KBM-7 (cell line): ENCODE measurements at regions not wholly inside any gene's neighbourhood (a gene's known extent, or its start where the extent isn't known, plus 50 kb on each side); places are given as distances from the start of the nearest gene placed in this dataset.
A peak's percentile ranks its signal among the peaks of the same experiment; 100 is the strongest.

Experiments
- DNase-seq: peaks from one replicate; pipeline ENCODE4 v3.0.0-alpha.2; 2015
- in situ Hi-C: fragments of 300-500 bp; cut with MboI; formaldehyde crosslinking; loops from 2 replicates; pipeline ENCODE4 v1.14.3; 2020; ENCODE audit warnings: low sequenced_read_pairs, low pct_unique_long_range_greater_than_20kb, mixed read lengths

- no peak for DNase-seq
- in situ Hi-C loops, result no loop called here
Measured at GRCh38 chr3:30493911-30494311, 112.5 kb upstream of the TGFBR2 start.

DNA sequence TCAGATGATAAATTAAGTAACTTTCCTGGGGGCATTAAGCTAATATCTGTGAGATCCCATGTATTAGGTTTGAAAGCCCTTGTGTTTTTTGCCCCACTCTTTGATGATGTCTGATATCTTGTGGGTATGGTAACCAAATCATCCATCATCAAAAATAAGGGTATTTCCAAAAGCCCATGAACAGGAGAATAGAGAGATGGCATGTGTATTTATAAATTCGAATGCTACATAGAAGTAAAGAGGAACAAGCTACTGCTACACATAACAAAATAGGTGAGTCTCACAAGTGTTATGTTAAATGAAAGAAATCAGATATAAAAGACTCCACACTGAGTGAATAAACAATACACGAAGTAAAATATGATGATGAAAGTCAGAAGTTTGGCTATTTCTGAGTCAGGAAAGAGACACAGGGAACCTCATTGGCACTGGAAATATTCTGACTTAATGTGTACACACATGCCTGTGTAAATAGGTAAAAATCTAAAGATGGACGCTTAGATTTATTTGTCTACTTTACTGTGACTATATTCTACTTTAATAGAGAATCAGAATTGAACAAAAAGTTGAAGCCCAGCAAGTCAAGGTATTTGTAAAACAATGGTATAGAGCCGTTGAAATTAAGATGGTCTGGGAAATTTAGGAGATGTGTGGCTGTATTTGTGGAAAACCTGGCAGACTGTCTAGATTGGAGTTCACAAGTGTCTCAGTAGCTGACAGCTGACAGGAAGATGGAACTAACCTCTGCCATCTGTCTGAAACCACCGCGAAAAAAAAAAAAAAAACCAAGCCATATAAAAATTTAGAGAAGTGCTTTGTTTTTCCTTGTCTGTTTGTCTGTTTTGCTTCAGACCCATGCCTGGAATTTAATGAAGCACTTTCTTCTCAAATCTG, 111.0 kb upstream of the TGFBR2 start:
- in situ Hi-C loops, result no loop called here
- DNase-seq, result peak; percentile 71

GRCh38 chr3:30496066-30496966, 110.1 kb upstream of the TGFBR2 start:
- no peak for DNase-seq
- in situ Hi-C loops, result no loop called here

- in situ Hi-C loops, result no loop called here
- no peak for DNase-seq
Measured at GRCh38 chr3:30498587-30498967, 107.8 kb upstream of the TGFBR2 start.

DNA sequence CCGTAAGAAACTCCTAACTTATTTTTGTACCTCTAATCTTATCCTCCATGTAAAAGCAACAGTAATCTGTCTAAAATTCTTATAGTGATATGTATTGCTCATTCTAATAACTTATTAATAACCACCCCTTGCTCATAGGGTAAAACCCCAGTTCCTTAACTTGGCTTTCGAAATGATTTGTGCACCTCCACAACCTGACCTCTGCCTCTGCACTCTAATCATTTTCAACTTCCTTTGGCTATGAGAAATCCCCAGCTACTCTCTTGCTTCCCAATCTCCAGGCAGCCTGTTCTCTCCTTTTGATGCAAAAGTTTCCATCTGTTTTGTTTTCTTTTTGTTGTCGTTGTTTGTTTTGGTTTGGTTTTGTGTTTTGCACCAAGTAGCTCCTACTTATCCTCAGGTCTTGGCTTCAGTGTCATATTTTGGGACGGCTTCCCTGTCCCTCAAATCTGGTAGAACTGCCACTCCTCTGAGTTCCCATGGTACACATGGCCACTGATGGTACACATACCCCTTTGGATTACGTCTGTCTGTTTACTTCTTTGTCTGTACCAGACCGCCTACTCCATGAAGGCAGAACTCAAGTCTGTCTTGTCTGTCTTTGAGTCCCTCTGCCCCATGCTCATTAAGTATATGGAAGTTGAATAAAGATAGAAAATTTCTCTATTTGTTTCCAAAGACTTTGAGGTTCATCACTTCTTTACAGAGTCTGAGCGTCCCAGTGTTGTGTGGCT, 105.6 kb upstream of the TGFBR2 start:
- in situ Hi-C loops, result no loop called here
- no peak for DNase-seq

DNA sequence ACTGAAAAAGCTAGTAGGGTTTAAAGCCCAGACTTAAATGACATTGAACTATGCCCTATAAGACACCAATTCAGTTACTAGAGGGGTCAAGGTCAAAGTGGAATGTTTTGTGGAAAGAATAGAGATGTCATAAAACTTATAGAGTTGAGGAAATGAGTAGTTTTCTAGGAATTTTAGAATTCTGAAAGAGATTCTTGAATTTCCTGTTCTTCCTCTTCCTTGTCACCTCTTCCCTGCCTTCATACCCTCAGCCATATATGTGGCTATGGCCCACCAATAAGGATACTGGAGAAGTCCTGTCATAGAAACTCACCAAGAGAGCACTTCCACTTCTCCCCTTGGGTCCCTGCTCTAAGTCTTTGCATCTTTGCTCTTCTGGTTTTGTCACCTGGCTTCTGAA, 104.9 kb upstream of the TGFBR2 start:
- no peak for DNase-seq
- in situ Hi-C loops, result no loop called here

DNA sequence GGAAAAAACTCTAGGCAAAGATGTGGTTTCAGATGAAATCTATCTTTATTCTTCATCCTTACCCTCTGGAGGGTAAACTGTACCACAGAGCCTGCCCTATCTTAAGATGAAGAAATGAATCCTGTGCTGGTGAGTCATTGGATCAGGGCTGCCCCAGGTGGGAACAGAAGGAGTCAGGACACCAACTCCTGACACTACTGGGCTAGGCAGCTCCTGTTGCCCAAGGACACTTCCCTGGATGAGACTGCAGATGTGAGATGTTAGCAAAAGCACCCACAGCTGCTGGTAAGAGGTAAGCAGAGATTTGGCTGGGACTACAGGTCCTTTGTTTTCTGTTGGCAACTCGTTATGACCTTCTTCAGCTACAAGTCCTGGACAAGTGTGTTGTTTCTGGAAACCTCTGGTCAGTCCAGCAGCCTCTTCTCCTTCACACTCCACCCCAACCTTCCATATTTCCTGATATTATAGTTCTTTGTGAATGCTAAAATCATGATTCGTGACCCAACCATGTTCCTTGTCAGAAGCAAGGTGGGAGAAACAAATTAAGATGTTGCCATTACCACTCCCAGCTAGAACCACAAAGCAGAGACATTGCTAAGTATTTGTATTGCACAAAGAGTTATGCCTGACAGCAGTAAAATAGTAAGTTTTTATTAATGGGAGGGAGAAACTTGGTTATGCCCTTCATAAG, 104.2 kb upstream of the TGFBR2 start:
- in situ Hi-C loops, result no loop called here
- DNase-seq, result no peak

DNA sequence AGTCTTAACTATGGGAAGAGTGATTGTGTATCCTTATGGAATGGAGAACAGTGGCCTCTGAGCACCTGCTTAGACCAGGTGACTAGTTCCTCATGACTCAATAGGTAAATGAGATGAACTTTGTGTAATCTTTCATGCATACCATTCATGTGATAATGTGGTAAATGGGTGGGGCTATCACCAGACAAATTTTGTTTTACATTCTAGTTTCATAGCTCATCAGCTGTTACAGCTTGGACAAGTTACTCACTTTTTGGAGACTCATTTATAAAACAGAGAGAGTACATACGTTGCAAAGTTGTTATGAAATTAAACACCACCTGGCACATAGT, 103.7 kb upstream of the TGFBR2 start:
- in situ Hi-C loops, result no loop called here
- DNase-seq, result no peak

DNA sequence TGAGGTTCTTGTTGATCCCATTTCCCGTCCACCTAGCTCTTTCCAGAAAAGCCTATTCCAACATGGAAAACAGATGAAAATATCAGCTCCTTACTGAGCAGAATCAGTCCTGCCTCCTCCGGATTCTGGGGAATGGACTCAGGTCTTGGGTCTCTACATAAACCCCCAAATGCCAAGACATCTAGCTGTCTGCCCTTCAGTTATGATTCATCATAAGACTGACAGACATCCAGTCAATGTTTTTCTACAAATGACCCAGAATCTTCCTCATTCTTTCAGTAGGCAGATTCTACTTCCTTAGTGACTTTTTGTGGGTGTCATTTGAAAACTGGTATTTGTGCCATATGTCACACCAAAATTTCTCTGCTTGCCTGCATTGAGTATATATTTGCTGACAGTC, 103.0 kb upstream of the TGFBR2 start:
- no peak for DNase-seq
- in situ Hi-C loops, result no loop called here

DNA sequence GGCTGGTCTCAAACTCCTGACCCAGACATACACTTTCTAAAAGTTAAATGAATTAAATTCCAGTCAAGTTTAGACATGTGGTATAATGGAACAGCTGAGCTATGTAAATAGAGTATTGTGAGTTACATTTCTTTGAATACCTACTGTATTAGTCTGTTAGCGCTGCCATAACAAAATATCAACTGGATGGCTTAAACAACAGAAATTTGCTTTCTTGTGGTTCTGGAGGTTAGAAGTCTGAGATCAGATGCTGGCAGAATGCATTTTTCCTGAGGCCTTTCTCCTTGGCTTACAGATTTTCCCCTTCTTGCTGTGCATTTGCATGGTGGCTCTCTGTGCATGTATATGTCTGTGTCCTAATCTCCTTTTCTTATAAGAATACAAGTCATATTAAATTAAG, 101.5 kb upstream of the TGFBR2 start:
- no peak for DNase-seq
- in situ Hi-C loops, result no loop called here

DNA sequence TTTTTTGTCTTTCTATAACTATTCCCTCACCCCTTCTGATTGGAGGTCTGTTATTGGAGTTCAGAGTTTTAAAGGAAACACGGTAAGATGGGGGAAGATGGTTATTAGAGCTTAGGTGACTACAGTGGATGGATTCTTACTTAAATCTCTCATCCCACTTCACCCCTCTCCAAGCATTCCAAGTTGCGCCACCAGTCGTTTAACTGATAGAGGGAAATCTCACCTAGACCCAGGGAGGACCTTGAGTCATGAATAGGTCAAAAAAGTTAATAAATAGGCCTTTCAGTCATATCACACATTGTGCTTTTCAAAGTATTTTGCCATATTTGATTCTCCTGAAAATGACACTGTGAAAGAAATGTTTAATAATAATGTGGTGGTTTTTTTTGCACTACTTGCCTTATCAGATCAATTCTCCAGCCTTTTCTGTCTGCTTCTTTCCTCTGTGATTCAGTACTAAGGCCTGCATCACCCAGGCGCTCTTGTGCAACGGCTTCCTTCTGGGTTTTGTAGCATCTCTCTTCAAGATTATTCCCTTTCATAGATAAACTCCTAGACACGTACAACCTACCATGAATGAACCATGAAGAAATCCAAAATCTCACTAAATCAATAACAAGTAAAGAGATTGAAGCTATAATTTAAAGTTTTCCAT, 100.4 kb upstream of the TGFBR2 start:
- in situ Hi-C loops, result no loop called here
- no peak for DNase-seq

- in situ Hi-C loops, result no loop called here
- no peak for DNase-seq
Measured at GRCh38 chr3:30508339-30508738, 98.1 kb upstream of the TGFBR2 start.

DNA sequence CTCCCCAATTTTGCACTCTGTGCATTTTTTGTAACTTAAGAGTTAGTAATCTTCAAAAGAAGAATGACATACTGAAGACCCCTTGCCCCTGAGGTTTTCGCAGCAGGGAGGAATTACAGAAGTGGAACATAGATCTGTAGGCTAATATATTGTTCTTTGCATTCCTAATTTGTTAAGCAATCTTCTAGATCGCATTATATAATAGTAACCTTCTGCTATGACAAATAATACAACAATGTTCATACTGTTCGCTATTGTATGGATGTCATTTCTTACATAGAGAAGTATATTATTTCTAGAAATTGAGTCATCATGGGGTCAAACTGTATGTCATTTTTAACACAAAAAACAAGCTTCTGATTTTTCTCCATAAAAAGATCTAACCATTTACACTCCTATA, 95.8 kb upstream of the TGFBR2 start:
- in situ Hi-C loops, result no loop called here
- no peak for DNase-seq

GRCh38 chr3:30511524-30512251, 94.7 kb upstream of the TGFBR2 start:
- peak; percentile 74 for DNase-seq
- in situ Hi-C loops, result no loop called here

DNA sequence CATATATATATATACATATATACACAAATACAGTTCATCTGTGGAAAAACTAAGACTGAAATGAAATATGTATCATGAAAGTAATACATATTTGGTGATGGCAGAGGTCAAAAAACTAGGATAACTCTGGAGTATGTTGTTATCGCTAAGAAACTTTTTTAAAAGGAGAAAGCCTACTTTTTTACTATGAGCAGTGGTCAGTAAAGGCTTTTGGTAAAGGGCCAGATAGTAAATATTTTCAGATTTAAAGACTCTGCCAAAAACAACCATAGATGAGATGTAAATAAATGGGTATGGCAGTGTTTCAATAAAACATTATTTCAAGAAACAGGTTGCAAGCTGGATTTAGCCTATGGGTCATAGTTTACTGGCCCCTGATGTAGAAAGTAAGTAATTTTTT, 93.8 kb upstream of the TGFBR2 start:
- in situ Hi-C loops, result no loop called here
- no peak for DNase-seq

GRCh38 chr3:30513374-30514152, 92.8 kb upstream of the TGFBR2 start:
- no peak for DNase-seq
- in situ Hi-C loops, result no loop called here

DNA sequence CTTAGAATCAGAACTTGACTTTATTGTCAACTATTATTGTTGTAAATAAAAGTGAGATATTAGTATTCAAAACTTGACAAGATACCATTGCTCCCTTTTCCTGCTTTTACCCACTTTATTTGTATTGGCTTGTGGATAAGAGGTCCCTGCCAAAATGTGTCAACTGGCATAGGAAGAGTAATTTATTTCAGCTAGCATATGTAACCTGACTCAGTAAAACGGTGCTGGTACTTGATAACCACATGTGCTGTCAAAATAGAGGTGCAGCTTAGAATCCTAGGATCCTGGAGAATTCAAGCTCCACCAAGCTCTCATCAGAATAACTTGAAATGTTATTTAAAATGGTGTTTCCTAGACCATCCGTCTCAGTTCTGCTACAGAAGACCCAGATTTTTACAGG, 90.2 kb upstream of the TGFBR2 start:
- DNase-seq, result no peak
- in situ Hi-C loops, result no loop called here
